ENCODE measurements at regions not wholly inside any gene's neighbourhood (a gene's known extent, or its start where the extent isn't known, plus 50 kb on each side); places are given as distances from the start of the nearest gene placed in this dataset.
"Not testable (repeated sequence)": the region's sequence is repeated elsewhere in the genome, so short reads cannot be mapped to it uniquely, and the experiment has no call there.

GRCh38 chrX:95218976-95219375 is 1465.7 kb upstream of the DIAPH2 start:
- no peak for FAIRE-seq

DNA sequence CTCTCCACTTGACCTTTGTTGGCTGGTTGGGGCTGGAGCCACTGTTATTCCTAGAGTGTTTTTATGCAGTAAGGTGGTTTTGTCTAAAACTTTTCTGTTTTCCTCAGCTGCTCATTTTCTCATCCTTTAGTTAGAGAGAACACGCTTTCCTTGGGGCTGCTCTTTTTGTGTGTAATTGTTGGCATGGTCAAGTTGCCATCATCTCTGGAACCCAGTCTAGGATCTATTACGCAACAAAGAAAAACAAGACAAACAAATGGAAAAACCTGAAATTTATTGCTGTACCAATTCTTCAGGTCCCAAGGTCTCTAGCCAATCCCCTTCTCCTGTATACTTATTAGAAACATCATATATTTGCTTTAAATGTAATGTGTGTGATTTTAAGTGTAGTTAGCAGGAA is 1436.3 kb upstream of the DIAPH2 start:
- FAIRE-seq: no peak

- no peak for FAIRE-seq
Observed at GRCh38 chrX:95290455-95290854, 1394.2 kb upstream of the DIAPH2 start.

DNA sequence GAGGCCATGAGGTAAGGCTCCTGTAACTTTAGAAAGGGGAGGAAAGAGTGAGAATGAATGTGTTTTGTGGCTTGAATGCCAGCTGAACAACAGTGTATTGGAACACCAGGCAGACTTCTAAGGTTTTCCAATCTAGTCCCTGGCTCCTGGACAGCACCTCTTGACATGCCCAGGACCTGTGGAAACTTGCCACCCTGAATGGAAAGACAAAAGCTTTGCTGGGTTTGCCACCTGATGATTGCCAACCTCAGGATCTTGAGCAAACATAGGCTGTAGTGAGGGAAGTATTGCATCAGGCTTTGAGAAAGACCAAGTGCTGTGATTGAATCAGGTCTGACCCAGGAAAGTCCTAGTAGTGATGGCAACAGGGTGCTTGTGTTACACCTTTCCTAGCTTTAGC is 1393.1 kb upstream of the DIAPH2 start:
- no peak for FAIRE-seq

DNA sequence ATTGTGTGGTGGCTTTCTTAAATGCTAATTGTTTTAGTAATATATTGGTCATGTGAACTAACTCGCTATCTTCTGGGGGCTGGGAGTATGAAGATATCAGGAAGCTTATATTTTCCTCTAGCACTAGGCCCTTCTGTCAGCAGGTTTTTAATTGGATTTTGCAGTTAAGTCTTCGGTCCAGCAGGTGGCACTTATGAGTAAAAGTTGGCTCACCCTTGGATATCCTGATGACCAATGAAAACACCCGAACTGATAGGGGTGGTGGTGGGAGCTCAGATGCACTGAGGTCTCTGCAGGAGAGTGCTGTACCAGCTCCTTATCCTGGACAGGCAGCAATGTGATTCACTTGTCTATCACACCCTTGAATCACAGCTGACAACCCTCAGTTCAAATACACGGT is 1365.8 kb upstream of the DIAPH2 start:
- FAIRE-seq: no peak

DNA sequence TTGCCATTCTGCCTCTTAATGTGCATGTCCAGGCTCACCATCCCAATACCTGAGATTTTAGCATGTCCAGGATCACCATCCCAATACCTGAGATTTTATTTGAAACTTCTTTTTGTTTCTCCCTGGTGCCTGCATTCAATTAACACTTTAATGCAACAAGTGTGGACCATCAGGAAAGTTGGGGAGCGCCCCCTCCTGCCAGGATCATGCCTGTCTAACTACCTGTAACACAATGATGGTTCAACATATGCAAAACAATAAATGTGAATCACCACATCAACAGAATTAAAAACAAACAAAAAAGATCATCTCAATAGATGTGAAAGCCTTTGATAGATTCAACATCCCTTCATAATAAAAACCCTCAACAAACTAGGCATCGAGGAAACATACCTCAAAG is 1359.5 kb upstream of the DIAPH2 start:
- FAIRE-seq: no peak

DNA sequence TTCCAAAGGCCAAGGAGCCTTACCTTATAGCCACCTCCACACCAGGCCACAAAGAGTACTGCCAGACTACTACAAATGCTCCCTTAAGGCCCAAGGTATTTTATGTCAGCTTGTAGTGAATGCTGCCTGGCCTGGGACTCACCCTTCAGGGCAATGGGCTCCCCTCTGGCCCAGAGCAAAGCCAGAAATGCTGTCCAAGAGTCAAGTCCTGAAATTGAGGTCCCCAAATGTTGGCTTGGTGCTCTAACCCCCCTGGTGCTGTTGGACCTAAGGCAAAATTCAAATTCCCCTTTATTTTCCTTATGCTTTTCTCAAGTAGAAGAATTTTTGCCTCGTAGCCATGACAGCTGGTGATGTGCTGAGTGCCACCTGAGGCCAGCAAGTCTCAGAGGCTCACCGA is 1354.3 kb upstream of the DIAPH2 start:
- no peak for FAIRE-seq

DNA sequence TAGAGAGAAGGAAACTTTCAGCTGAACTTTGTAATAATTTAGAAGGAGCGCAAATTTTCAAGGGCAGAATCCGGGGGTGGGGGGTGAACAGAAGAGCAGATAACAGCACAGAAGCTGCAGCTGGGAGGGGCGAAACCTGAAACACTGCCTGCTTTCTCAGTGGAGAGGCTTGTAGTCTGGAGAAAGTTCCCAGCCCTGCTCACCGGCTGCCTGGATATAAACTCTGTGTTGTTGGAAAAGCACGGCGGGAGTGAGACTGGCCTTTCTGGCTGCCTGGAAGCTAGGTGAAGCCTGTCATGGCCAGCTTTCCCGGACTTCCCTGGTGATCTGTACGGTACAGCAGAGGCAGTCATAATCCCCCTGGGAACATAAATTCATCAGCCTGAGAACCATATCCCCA is 1352.1 kb upstream of the DIAPH2 start:
- no peak for FAIRE-seq

- FAIRE-seq: peak; percentile 98
Observed at GRCh38 chrX:95346856-95347255, 1337.8 kb upstream of the DIAPH2 start.

DNA sequence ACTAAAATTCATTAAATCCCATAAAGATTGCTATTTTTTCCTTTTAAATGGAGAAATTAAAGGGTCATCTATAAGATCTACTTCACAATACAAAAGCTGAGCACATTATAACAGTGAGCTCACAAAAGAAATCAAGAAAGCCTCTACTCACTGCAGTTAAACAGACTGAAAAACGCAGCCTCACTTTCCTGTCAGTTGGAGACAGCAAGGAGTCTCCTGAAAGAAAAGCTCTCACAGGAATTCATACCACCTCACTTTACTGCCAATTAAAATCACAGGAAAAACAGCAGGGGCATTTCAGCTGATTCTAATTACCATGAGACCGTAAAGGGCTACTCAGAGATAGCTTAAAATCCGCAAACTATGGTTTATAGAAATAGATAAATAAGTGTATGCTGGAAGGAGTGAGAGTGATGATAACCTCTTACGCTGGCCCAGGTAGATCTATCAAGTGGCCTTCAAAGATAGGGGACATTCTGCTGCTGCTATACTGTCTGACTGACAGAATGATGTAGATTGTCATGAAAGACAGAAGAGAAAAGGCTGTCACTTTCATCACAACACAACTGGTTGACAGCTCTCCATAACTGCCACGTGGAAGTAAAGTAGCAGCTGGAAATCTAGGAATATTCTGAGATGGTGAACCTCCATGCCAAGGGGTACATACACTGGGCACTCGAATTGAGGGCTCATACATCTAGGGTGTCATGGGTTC is 1333.7 kb upstream of the DIAPH2 start:
- FAIRE-seq: no peak

DNA sequence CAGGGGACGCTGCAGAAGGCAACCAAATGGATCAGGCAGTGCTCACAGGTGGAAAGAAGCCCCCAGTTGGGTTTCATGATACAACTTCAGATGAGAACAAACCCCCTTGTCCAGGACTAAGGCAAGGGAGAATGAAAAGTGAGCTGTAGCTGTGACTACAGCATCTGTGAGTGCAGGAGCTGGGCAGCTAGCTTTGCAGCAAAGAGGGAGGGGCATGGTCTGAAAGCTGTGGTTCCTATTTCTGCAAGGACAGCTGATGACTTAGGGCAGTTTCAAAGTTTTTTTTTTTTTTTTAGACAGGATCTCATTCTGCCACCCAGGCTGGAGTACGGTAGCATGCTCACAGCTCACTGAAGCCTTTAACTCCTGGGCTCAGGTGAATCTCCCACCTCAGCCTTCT is 1317.4 kb upstream of the DIAPH2 start:
- no peak for FAIRE-seq

DNA sequence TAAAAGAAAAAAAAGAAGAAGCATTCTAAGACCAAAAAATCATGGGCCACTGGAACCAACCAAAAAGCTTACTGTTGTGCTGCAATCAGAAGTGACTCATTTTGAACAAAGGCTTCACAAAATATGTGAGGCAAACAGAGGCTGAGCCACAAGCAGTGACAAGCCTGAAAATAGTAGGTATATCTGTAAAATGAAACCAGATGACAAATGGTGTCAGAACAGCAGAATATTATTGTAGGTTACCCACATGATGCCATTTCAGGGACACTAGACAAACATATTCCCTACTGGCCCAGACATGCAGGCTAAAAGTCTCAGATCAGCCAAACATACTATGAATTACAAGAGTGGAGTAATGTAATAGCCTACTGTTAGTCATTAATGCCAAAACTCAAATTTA is 1301.8 kb upstream of the DIAPH2 start:
- FAIRE-seq: no peak

DNA sequence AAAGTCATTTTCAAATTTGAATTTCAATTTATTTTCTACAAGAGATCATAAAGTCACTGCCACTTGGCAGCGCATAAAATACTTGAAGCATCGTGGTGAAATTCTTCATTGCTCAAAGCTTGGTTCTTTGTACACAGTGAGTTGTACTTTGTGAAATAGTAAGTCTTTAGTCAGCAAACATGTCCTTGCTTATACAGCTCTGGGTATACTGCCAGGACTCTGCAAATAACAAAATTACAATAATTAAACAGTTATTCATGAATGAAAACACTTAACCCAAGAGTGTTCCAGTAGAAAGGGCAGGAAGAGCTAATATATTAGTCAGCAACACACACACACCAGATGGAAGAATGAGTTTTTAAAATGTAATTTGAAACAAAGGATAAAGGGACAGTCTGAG is 1300.9 kb upstream of the DIAPH2 start:
- FAIRE-seq: no peak

DNA sequence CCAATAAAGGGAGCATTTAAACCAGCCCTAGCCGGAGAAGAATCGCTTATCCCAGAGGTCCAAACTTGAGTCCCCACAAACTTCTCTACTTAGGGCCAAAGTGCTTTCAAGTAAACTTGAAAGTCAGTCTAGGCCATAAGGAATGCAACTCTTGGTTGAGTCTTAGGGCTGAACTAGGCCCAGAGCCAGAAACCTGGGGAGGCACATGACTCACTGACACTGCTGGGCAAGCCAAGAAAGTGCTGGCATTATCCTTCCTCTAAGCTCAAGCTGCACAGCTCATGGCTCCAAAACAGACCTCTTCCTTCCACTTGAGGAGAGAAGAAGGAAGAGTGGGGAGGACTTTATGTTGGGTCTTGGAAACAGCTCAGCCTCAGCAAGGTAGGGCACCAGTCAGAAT is 1257.3 kb upstream of the DIAPH2 start:
- no peak for FAIRE-seq

DNA sequence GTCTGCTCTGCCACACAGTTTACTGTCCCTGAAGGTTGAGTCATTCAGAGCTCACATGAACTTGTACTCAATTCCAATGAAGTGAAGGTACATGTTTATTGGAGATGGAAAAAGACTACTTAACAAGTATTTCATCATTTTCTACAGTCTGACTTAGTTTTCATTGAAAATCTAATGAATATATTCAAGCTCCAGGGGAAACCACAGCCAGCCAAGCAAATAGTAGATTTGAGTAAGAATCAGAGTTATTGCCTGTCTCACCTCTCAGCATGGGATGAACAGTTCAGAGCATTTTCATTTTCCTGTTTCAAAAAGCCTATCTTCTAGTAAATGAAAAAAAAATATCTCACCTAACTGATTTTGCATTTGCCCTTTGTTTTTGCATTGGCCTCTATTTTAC is 1249.4 kb upstream of the DIAPH2 start:
- FAIRE-seq: no peak

GRCh38 chrX:95441836-95442235 is 1242.8 kb upstream of the DIAPH2 start:
- FAIRE-seq: no peak

GRCh38 chrX:95484781-95485180 is 1199.9 kb upstream of the DIAPH2 start:
- no peak for FAIRE-seq

DNA sequence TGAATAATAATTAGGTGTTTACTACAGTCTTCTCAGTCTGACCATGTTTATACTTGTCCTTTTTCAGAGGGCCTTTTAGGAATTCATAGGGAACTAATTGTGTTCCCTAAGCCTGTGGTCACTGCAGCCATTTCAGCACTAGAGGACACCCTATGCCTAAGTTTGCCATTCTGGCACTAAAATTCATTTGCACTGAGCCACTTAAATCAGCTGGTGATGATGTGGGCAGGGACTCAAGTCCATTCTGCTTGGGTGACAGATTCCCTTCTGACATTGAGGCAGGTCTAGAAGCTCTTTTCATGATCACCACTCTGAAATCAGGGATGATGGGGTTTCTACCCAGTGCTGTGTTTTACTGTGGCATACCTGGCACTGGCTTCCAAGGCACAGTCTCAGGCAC is 1178.9 kb upstream of the DIAPH2 start:
- no peak for FAIRE-seq

- no peak for FAIRE-seq
Observed at GRCh38 chrX:95509474-95509873, 1175.2 kb upstream of the DIAPH2 start.

DNA sequence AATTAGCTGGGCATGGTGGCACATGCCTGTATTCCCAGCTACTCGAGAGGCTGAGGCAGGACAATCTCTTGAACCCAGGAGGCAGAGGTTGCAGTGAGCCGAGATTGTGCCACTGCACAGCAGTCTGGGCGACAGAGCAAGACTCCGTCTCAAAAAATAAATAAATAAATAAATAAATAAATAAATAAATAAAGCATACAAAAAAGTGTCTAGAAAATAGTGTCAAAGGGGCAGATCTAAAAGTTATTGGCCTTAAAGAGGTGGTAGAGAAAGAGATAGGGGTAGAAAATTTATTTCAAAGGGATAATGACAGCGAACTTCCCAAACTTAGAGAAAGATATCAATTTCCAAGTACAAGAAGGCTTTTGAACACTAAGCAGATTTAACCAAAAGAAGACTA is 1160.6 kb upstream of the DIAPH2 start:
- not testable (repeated sequence) for FAIRE-seq

GRCh38 chrX:95536111-95536510 is 1148.5 kb upstream of the DIAPH2 start:
- FAIRE-seq: no peak

DNA sequence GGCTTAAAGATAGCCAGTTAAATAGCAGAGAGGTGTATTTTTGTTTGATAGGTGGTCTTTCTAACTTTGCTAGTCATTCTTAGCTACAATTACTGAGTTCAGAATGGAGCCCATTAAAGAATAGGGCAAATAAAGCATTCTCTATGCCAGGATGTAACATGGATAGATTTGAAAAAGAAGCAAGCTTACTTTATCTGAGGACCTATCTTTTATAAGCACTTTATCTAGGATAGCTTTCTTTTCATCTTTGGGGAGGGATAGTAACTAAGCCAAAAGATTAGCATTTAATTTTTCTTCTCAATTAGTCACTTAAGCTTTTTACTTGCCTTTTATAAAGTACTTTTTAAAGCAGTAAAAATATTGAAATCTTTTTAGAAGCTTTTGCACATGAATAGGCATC is 1148.0 kb upstream of the DIAPH2 start:
- no peak for FAIRE-seq

DNA sequence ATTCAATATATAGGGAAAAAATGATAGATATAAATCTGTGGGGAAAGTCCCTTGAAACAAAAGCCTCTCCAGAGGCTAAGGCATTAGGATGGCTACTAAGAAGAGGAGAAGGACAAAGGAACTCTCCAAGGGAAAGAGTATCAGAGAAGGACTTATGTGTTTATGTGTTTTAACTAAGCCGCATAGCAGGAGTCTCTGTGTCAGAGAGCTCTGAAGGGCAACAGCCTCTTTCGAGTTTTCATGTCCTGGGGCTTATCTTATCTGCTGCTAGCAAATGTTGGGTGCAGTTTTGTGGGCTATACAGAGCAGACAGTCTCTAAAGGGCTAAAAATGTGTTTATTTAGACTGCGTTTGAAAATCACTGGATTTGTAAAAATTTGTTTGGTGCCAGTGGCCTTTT is 1145.6 kb upstream of the DIAPH2 start:
- no peak for FAIRE-seq

GRCh38 chrX:95549552-95549951 is 1135.1 kb upstream of the DIAPH2 start:
- FAIRE-seq: not testable (repeated sequence)

DNA sequence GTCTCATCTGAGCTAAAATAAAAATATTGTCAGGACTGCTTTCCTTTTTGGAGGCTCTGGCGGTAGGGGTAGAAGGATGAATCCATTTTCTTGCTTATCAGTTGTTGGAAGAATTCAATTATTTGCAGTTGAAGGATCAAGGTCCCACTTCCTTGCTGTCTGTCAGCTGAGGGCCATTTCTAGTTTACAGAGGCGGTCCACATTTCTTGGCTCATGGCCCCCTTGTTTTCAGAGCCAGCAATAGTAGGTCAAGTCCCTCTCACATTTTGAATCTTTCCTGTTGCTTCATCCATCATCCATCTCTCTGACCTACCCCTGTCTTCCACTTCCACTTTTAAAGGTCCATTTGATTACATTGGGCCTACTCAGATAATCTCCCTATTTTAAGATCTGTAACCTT is 1099.3 kb upstream of the DIAPH2 start:
- no peak for FAIRE-seq

DNA sequence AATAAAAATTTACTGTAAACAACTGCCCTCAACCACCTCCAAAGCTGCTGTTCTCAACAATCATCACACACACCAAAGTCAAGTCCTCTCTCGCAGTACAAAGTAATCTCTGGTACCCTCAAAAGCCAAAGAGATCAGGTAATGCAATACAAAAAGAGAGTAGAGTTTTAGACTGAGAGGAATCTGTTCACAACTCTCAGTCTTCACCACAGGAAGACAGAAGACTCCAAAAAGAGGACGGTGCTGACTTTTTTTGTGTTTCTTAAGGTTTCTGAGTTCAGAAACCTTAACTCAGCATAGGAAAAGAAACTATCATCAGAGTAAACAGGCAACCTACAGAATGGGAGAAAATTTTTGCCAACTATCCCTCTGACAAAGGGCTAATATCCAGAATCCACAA is 1072.3 kb upstream of the DIAPH2 start:
- no peak for FAIRE-seq

All from A204.1 (cell line).